ENCODE measurements at regions not wholly inside any gene's neighbourhood (a gene's known extent, or its start where the extent isn't known, plus 50 kb on each side); places are given as distances from the start of the nearest gene placed in this dataset.

DNA sequence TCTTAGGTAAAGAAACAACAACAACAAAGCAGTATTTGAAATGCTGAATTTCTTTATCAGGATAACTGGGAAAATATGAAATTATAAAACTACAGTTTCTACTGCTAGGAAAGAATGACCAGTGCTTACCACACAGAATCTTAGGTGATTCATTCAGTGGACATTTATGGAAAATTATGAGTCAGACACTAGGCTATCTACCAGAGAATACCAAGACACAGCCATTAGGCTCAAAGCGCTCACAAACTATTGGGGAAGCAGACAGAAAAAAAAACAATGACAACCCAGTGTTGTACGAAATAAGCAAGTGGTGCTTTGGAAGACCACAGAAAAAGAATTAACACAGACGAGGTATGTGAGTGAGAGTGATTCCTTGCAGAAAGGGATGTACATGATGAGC, 1019.5 kb downstream of the PCDH9 start:
- Histone ChIP-seq H3K9me3 (ENCODE audit: insufficient read depth, low read depth, low read length) (no peaks in the 10 kb centered on the region), H3K27ac (ENCODE audit: low read length) (no peak overlapping the region), H3K27me3 (ENCODE audit: insufficient read depth, low read length) (no peaks in the 10 kb centered on the region), H3K4me1 (ENCODE audit: insufficient read depth, low read length) (no peaks in the 10 kb centered on the region), H3K9ac (ENCODE audit: low read depth, low read length) (no peak overlapping the region), H3K4me3 (ENCODE audit: low read length) (no peak overlapping the region), H3K36me3 (ENCODE audit: insufficient read depth, low read depth, low read length) (no peaks in the 10 kb centered on the region)

DNA sequence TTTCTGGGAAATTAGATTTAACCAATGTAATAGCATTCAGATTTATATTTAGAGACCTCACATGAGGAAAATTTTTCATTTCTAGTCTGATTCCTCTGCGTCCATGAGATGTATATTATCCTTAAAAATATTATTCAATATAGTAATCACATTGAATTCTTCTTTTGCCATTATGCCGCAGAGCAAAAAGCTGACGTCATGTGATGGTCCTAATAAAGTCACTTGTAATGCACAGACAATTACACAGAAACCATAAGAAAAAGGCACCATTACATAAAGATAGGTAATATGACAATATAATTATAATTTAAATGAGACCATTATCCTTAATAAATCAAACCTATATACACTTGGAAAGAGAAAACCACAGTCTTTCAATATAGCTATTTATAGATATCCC, 1021.5 kb downstream of the PCDH9 start:
- Histone ChIP-seq H3K4me1 (ENCODE audit: insufficient read depth, low read length) (no peaks in the 10 kb centered on the region), H3K9me3 (ENCODE audit: insufficient read depth, low read depth, low read length) (no peaks in the 10 kb centered on the region), H3K36me3 (ENCODE audit: insufficient read depth, low read depth, low read length) (no peaks in the 10 kb centered on the region), H3K9ac (ENCODE audit: low read depth, low read length) (no peak overlapping the region), H3K27ac (ENCODE audit: low read length) (no peak overlapping the region), H3K27me3 (ENCODE audit: insufficient read depth, low read length) (no peaks in the 10 kb centered on the region), H3K4me3 (ENCODE audit: low read length) (no peak overlapping the region)

DNA sequence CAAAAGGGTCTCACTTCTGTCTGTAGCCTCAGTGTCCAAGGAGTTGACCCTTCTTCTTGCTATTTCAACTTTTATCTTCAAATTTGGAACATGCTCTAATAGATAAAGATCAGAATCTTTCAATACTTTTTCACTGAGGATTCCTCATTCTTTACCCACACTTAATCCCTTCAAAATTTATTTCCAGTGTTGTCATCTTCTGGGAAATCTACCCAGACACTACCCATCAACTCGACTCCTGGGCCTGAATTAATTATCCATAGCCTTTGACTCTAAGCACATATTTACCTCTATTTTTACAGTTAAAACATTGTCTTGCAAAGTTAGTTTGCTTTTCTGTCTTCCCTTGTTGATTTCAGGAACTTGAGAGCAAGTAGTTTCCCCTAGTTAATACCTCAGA, 1022.5 kb downstream of the PCDH9 start:
- Histone ChIP-seq H3K27me3 (ENCODE audit: insufficient read depth, low read length) (no peaks in the 10 kb centered on the region), H3K4me1 (ENCODE audit: insufficient read depth, low read length) (no peaks in the 10 kb centered on the region), H3K4me3 (ENCODE audit: low read length) (no peak overlapping the region), H3K36me3 (ENCODE audit: insufficient read depth, low read depth, low read length) (no peaks in the 10 kb centered on the region), H3K9me3 (ENCODE audit: insufficient read depth, low read depth, low read length) (no peaks in the 10 kb centered on the region), H3K27ac (ENCODE audit: low read length) (no peak overlapping the region), H3K9ac (ENCODE audit: low read depth, low read length) (no peak overlapping the region)

DNA sequence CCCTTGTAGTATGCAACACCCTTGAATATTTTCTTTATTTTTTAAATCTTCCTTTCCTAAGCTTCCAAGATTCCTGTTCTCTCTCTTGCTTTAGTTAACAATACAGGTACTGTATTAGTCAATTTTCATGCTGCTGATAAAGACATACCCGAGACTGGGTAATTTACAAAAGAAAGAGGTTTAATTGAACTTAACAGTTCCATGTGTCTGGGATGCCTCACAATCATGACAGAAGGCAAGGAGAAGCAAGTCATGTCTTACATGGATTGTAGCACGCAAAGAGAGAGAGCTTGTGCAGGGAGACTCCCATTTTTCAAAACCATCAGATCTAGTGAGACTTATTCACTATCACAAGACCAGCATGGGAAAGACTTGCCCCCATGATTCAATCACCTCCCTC, 1024.3 kb downstream of the PCDH9 start:
- Histone ChIP-seq H3K4me3 (ENCODE audit: low read length) (no peak overlapping the region), H3K9me3 (ENCODE audit: insufficient read depth, low read depth, low read length) (no peaks in the 10 kb centered on the region), H3K36me3 (ENCODE audit: insufficient read depth, low read depth, low read length) (no peaks in the 10 kb centered on the region), H3K27me3 (ENCODE audit: insufficient read depth, low read length) (no peaks in the 10 kb centered on the region), H3K9ac (ENCODE audit: low read depth, low read length) (no peak overlapping the region), H3K27ac (ENCODE audit: low read length) (no peak overlapping the region), H3K4me1 (ENCODE audit: insufficient read depth, low read length) (no peaks in the 10 kb centered on the region)

DNA sequence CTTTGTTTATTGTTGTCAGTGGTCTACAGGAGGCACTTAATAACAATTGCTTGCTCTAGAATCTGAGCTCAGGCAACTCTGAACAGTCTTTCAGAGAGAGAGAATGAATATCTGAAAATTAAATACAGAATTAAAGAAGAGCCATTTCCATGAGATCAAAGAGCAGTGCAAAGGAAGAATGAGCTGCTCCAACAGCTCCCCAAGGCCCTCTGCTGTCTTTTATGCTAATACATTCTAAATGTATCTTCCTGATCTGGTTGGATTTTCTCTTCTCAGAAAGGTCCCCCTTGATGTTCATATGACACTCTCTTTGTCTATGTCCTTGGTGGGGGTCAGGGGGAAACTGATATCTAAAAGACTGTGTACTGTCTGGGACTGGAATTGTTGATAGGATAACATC, 1029.6 kb downstream of the PCDH9 start:
- Histone ChIP-seq H3K4me1 (ENCODE audit: insufficient read depth, low read length) (no peaks in the 10 kb centered on the region), H3K9me3 (ENCODE audit: insufficient read depth, low read depth, low read length) (no peaks in the 10 kb centered on the region), H3K9ac (ENCODE audit: low read depth, low read length) (no peak overlapping the region), H3K36me3 (ENCODE audit: insufficient read depth, low read depth, low read length) (no peaks in the 10 kb centered on the region), H3K27ac (ENCODE audit: low read length) (no peak overlapping the region), H3K27me3 (ENCODE audit: insufficient read depth, low read length) (no peaks in the 10 kb centered on the region), H3K4me3 (ENCODE audit: low read length) (no peak overlapping the region)

DNA sequence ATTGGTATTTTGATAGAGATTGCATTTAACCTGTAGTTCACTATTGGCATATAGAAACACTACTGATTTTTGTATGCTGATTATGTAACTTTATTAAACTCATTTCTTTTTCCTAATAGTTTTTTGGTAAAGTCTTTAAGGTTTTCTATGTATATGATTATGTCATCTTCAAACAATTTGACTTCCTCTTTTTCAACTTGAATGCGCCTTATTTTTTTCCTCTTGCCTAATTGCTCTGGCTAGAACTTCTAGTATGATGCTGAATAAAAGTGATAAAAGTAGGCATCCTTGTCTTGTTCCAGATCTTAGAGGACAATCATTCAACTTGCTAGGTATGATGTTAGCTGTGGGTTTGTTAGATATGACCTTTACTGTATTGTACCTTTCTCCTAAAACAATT, 1034.9 kb downstream of the PCDH9 start:
- H3K4me3 ChIP-seq (ENCODE audit: low read length), result no peak overlapping the region
- H3K4me1 ChIP-seq (ENCODE audit: insufficient read depth, low read length), result no peaks in the 10 kb centered on the region
- no peaks in the 10 kb centered on the region for H3K36me3 ChIP-seq (ENCODE audit: insufficient read depth, low read depth, low read length)
- H3K27me3 ChIP-seq (ENCODE audit: insufficient read depth, low read length), result no peaks in the 10 kb centered on the region
- no peak overlapping the region for H3K9ac ChIP-seq (ENCODE audit: low read depth, low read length)
- H3K9me3 ChIP-seq (ENCODE audit: insufficient read depth, low read depth, low read length), result no peaks in the 10 kb centered on the region
- no peak overlapping the region for H3K27ac ChIP-seq (ENCODE audit: low read length)

DNA sequence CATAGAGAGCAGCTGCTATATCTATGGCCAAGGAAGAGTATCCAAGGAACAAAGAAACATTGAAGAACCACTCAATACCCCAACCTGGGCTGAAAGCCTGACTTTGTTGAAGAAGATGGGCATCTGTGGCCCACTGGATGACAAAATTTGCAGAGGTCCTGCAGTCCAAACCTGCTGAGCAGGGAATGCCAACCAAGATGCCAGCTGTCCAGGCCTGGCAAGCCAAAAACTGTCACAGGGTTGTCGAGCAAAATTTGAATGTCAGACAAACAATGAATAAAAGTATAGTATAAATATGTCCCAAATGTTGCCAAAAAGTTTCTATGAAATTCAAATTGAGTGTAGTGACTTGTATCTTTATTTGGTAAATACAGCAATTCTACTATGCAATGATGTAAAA, 1040.2 kb downstream of the PCDH9 start:
- Histone ChIP-seq H3K9ac (ENCODE audit: low read depth, low read length) (no peak overlapping the region), H3K27me3 (ENCODE audit: insufficient read depth, low read length) (no peaks in the 10 kb centered on the region), H3K36me3 (ENCODE audit: insufficient read depth, low read depth, low read length) (no peaks in the 10 kb centered on the region), H3K4me3 (ENCODE audit: low read length) (no peak overlapping the region), H3K4me1 (ENCODE audit: insufficient read depth, low read length) (no peaks in the 10 kb centered on the region), H3K27ac (ENCODE audit: low read length) (no peak overlapping the region), H3K9me3 (ENCODE audit: insufficient read depth, low read depth, low read length) (no peaks in the 10 kb centered on the region)

DNA sequence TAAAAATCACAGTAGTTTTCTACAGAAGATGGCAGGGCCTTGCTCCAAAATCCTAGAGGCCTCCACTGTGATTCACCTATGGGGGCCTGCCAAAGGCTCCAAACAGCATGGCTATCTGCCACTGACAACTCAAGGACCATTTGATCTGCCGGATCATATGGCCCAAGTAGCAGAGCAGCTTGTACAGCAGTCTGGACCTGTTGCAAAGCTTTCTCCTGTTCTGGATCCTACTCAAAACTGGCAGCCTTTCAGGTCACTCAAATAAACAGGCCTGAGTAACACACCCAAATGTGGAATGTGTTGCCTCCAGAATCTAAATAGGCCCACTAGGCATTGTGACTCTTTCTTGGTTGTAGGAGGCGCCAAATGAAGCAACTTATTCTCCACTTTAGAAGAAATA, 1049.3 kb downstream of the PCDH9 start:
- Histone ChIP-seq H3K36me3 (ENCODE audit: insufficient read depth, low read depth, low read length) (no peaks in the 10 kb centered on the region), H3K9ac (ENCODE audit: low read depth, low read length) (no peak overlapping the region), H3K9me3 (ENCODE audit: insufficient read depth, low read depth, low read length) (no peaks in the 10 kb centered on the region), H3K27ac (ENCODE audit: low read length) (no peak overlapping the region), H3K4me1 (ENCODE audit: insufficient read depth, low read length) (no peaks in the 10 kb centered on the region), H3K27me3 (ENCODE audit: insufficient read depth, low read length) (no peaks in the 10 kb centered on the region), H3K4me3 (ENCODE audit: low read length) (no peak overlapping the region)

DNA sequence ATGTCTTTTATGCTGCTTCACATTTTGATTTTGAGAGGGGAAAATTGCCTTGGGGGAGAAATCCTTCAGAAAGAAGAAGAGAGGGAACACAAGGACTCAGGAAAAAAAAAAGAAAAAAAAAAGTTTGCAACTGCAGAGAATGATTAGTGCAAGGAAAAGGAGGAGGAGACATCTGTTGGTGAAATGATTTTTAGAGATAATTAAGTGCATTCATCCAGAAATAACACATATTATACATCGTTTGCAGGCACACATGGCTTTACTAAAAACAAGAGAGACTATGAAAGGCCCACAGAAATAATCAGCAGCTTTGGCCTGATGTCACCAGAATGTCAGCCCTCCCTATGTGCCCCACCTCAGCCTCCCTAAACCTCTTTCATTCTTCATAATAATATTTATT, 1058.2 kb downstream of the PCDH9 start:
- H3K9me3 ChIP-seq (ENCODE audit: insufficient read depth, low read depth, low read length), result no peaks in the 10 kb centered on the region
- no peaks in the 10 kb centered on the region for H3K4me1 ChIP-seq (ENCODE audit: insufficient read depth, low read length)
- H3K27ac ChIP-seq (ENCODE audit: low read length), result no peak overlapping the region
- no peaks in the 10 kb centered on the region for H3K36me3 ChIP-seq (ENCODE audit: insufficient read depth, low read depth, low read length)
- no peak overlapping the region for H3K9ac ChIP-seq (ENCODE audit: low read depth, low read length)
- H3K27me3 ChIP-seq (ENCODE audit: insufficient read depth, low read length), result no peaks in the 10 kb centered on the region
- no peak overlapping the region for H3K4me3 ChIP-seq (ENCODE audit: low read length)

DNA sequence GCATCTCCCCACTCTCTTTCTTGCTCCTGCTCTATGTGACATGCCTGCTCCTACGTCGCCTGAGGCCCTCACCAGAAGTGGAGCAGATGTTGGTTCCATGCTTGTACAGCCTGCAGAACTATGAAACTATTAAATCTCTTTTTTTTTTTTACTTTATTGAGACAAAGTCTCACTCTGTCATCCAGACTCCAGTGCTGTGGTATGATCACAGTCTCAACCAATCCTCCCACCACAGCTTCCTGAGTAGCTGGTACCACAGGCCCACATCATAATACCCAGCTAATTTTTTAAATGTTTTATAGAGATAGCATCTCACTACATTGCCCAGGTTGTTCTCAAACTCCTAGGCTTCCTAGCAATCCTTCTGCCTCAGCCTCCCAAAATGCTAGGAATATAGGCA, 1067.7 kb downstream of the PCDH9 start:
- no peaks in the 10 kb centered on the region for H3K4me1 ChIP-seq (ENCODE audit: insufficient read depth, low read length)
- no peaks in the 10 kb centered on the region for H3K9me3 ChIP-seq (ENCODE audit: insufficient read depth, low read depth, low read length)
- H3K27me3 ChIP-seq (ENCODE audit: insufficient read depth, low read length), result no peaks in the 10 kb centered on the region
- H3K9ac ChIP-seq (ENCODE audit: low read depth, low read length), result no peak overlapping the region
- no peaks in the 10 kb centered on the region for H3K36me3 ChIP-seq (ENCODE audit: insufficient read depth, low read depth, low read length)
- no peak overlapping the region for H3K4me3 ChIP-seq (ENCODE audit: low read length)
- no peak overlapping the region for H3K27ac ChIP-seq (ENCODE audit: low read length)

DNA sequence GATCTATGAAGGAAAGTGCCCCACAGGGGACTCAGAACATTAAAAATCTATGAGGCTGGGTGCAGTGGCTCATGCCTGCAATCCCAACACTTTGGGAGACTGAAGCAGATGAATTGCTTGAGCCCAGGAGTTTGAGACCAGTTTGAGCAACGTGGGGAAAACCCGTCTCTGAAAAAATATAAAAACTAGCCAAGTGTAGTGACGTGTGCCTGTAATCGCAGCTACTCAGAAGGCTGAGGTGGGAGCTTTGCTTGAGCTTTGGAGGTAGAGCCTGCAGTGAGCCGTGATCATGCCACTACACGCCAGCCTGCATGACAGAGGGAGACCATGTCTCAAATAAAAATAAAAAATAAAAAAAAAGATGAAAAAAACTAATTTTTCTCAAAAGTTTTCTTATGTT, 1070.6 kb downstream of the PCDH9 start:
- H3K4me3 ChIP-seq (ENCODE audit: low read length), result no peak overlapping the region
- no peaks in the 10 kb centered on the region for H3K36me3 ChIP-seq (ENCODE audit: insufficient read depth, low read depth, low read length)
- no peak overlapping the region for H3K27ac ChIP-seq (ENCODE audit: low read length)
- no peak overlapping the region for H3K9ac ChIP-seq (ENCODE audit: low read depth, low read length)
- H3K27me3 ChIP-seq (ENCODE audit: insufficient read depth, low read length), result no peaks in the 10 kb centered on the region
- H3K4me1 ChIP-seq (ENCODE audit: insufficient read depth, low read length), result no peaks in the 10 kb centered on the region
- H3K9me3 ChIP-seq (ENCODE audit: insufficient read depth, low read depth, low read length), result no peaks in the 10 kb centered on the region

DNA sequence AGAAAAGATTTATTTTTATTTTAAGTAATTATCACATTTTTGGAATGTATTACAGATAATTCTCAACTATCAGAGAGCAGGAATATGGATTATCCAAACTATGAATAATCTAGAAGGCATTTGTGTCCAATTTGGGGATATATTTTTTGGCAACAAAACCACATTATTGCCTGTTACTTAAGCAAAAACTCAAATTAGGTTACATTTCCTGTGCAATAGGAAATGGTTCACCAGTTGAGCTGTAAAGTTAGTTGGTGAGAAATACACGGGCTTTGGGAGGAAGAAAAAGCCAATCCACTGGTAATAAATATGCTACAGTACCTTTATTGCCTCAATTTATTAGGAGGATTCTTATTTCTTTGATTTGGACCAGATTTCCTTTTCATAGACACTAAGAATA, 1075.2 kb downstream of the PCDH9 start:
- no peak overlapping the region for H3K4me3 ChIP-seq (ENCODE audit: low read length)
- no peaks in the 10 kb centered on the region for H3K27me3 ChIP-seq (ENCODE audit: insufficient read depth, low read length)
- H3K4me1 ChIP-seq (ENCODE audit: insufficient read depth, low read length), result no peaks in the 10 kb centered on the region
- H3K9ac ChIP-seq (ENCODE audit: low read depth, low read length), result no peak overlapping the region
- no peak overlapping the region for H3K27ac ChIP-seq (ENCODE audit: low read length)
- no peaks in the 10 kb centered on the region for H3K9me3 ChIP-seq (ENCODE audit: insufficient read depth, low read depth, low read length)
- no peaks in the 10 kb centered on the region for H3K36me3 ChIP-seq (ENCODE audit: insufficient read depth, low read depth, low read length)

DNA sequence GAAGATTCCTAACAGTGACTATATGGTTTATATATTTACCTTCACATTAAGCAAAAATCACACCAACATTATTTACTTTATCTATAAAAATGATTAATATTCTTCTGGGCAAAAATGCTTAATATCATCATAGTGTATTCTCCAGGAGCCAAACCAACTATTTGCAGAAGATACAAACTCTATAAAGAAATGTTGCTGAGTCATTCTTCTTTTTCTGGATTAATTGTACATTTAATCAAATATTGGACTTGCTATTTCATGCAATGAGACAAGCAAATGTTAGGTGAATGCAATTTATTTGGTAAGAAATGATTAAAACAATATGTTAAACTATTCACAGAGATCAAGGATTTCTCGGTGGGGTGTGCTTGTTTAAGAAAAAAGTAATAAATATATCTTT, 1075.8 kb downstream of the PCDH9 start:
- Histone ChIP-seq H3K4me3 (ENCODE audit: low read length) (no peak overlapping the region), H3K27ac (ENCODE audit: low read length) (no peak overlapping the region), H3K4me1 (ENCODE audit: insufficient read depth, low read length) (no peaks in the 10 kb centered on the region), H3K36me3 (ENCODE audit: insufficient read depth, low read depth, low read length) (no peaks in the 10 kb centered on the region), H3K27me3 (ENCODE audit: insufficient read depth, low read length) (no peaks in the 10 kb centered on the region), H3K9me3 (ENCODE audit: insufficient read depth, low read depth, low read length) (no peaks in the 10 kb centered on the region), H3K9ac (ENCODE audit: low read depth, low read length) (no peak overlapping the region)
